PC-9 (cell line): ENCODE measurements at regions not wholly inside any gene's neighbourhood (a gene's known extent, or its start where the extent isn't known, plus 50 kb on each side); places are given as distances from the start of the nearest gene placed in this dataset.

Experiments used
- BruUV-seq: library from RNA; stranded (reverse); fragments of 400-500 nt; replicated peaks from 2 replicates; lab custom pipeline; 2021; lab: Mats Ljungman, UMichigan
- CTCF ChIA-PET: fragments of 300-600 bp; sonication (Branson Sonifier 250); formaldehyde crosslinking; loops from one replicate; lab custom pipeline; 2022; ENCODE audit warnings: antibody characterized with exemption; lab: Charles Lee
- POLR2A ChIA-PET: fragments of 300-600 bp; sonication (Branson Sonifier 250); formaldehyde crosslinking; loops from one replicate; lab custom pipeline; 2022; ENCODE audit warnings: antibody characterized with exemption; ENCODE audit not compliant: unreplicated experiment; lab: Charles Lee
- DNase-seq, 2 experiments: peaks; one replicate each; pipeline versions ENCODE4 v3.0.0 to v3.0.0-alpha.2; 2015 to 2022; ENCODE audit warnings: mixed read lengths in 1 of 2
- H2AFZ ChIP-seq: fragments of 200-600 bp; sonication (generic); 2 replicates; pipeline ENCODE4 v1.8.1; 2017; ENCODE audit warnings: antibody characterized with exemption
- H3F3A ChIP-seq: fragments of 200-600 bp; sonication (generic); 2 replicates; pipeline ENCODE4 v1.8.1; 2017; ENCODE audit warnings: antibody characterized with exemption, mild to moderate bottlenecking, low read depth; ENCODE audit not compliant: insufficient read depth
- H3K27ac ChIP-seq: fragments of 200-600 bp; sonication (generic); 2 replicates; pipeline ENCODE4 v1.6.1; 2016; ENCODE audit warnings: mixed run types
- H3K27me3 ChIP-seq: fragments of 200-600 bp; sonication (generic); 2 replicates; pipeline ENCODE4 v1.6.1; 2016; ENCODE audit warnings: low read depth, mixed run types; ENCODE audit not compliant: insufficient read depth
- H3K36me3 ChIP-seq: fragments of 200-600 bp; sonication (generic); 2 replicates; pipeline ENCODE4 v1.6.1; 2016; ENCODE audit warnings: low read depth, mixed run types
- H3K4me1 ChIP-seq: fragments of 200-600 bp; sonication (generic); replicated peaks from 2 replicates; pipeline ENCODE4 v1.6.1; 2016; ENCODE audit warnings: mixed run types; ENCODE audit not compliant: insufficient read depth
- H3K4me2 ChIP-seq: fragments of 200-600 bp; sonication (generic); 2 replicates; pipeline ENCODE4 v1.6.1; 2017; ENCODE audit warnings: mixed run types
- H3K4me3 ChIP-seq: fragments of 200-600 bp; sonication (generic); 2 replicates; pipeline ENCODE4 v1.6.1; 2016; ENCODE audit warnings: mixed run types
- H3K79me2 ChIP-seq: fragments of 200-600 bp; sonication (generic); 2 replicates; pipeline ENCODE4 v1.6.1; 2017; ENCODE audit warnings: low read depth, mixed run types
- H3K9me2 ChIP-seq: fragments of 200-600 bp; sonication (generic); 2 replicates; pipeline ENCODE4 v1.8.1; 2017; ENCODE audit warnings: mild to moderate bottlenecking; ENCODE audit not compliant: insufficient read depth
- H3K9me3 ChIP-seq: fragments of 200-600 bp; sonication (generic); 2 replicates; pipeline ENCODE4 v1.8.1; 2016; ENCODE audit warnings: low read depth; ENCODE audit not compliant: insufficient read depth
- H4K20me1 ChIP-seq: fragments of 200-600 bp; sonication (generic); 2 replicates; pipeline ENCODE4 v1.8.1; 2017; ENCODE audit not compliant: insufficient read depth
- CTCF ChIP-seq: fragments of 200-600 bp; sonication (generic); conservative IDR thresholded peaks from 2 replicates; pipeline ENCODE4 v1.6.1; 2017; ENCODE audit warnings: mixed run types, antibody characterized with exemption, mild to moderate bottlenecking, moderate library complexity
- EZH2 ChIP-seq: fragments of 200-600 bp; sonication (generic); IDR thresholded peaks from 2 replicates; pipeline ENCODE4 v1.8.0; 2017; ENCODE audit warnings: antibody characterized with exemption, low read depth
- intact Hi-C: fragments of 100-400 bp; cut with micrococcal nuclease; formaldehyde crosslinking; loops from one replicate; pipeline ENCODE4 v1.10.0; 2022; ENCODE audit not compliant: unreplicated experiment

DNA sequence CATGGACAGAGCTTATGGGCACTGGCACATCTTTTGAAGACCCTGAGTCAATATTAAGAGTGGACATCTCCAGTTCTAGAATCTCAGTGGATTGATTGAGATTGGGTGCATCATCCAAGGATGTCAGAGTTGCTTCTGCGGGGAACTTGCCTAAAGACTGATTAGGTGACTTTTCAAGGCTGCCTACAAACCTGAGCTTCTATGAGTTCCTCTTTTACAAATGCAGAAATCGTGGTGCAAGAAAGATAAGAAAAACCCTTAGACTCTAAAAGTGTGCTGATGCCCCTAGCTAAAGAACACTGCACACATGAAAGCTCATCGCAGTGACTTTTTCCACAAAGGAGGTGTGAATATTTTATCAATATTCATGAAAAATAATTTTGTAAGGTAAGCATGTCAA lies 86.8 kb upstream of the NEDD4L start:
- TF ChIP-seq EZH2 (no peak), CTCF (no peak)
- ChIA-PET CTCF (no interaction called here), POLR2A (no interaction called here)

DNA sequence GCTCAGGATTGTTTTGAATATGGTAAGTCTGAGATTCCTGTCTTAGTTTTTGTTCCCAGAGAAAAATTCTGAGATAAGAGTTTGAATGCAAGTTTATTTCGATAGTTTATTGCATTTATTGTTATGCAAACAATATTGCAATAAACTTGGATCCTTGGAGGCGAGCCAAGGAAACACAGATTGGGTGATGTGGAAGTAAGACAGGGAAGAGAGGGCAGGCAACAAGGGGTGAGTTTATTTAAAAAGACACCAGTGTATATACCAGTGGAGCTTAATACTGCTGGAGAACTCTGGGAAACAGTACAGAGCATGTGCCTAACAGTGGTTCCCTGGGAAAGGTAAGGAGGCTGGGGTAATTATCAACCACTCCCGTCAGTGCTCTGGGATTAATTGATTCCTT lies 87.5 kb upstream of the NEDD4L start:
- CTCF ChIA-PET = no interaction called here
- Histone ChIP-seq H4K20me1 (no peaks in the 10 kb centered on the region), H3K9me3 (no peaks in the 10 kb centered on the region), H3K36me3 (no peaks in the 10 kb centered on the region), H3F3A (no peaks in the 10 kb centered on the region), H3K79me2 (no peaks in the 10 kb centered on the region), H3K4me2 (no peak overlapping the region), H2AFZ (no peak overlapping the region), H3K9me2 (no peaks in the 10 kb centered on the region), H3K4me3 (no peak overlapping the region), H3K27ac (no peak overlapping the region), H3K27me3 (no peaks in the 10 kb centered on the region), H3K4me1 (no peaks in the 10 kb centered on the region)
- no peak for TF ChIP-seq EZH2
- no peak for TF ChIP-seq CTCF
- POLR2A ChIA-PET = no interaction called here
- BruUV-seq = no TSS peak
- intact Hi-C loops = loop anchor here (5.0 kb wide), 1 partner anchor 86 kb away; the partner anchor contains the start of gene NEDD4L
- DNase-seq = no peak

More for the DNA sequence above, 86.8 kb upstream of the NEDD4L start:
- H4K20me1 ChIP-seq = no peaks in the 10 kb centered on the region
- H3K36me3 ChIP-seq = no peaks in the 10 kb centered on the region
- H3K9me2 ChIP-seq = no peaks in the 10 kb centered on the region
- intact Hi-C loops = loop anchor here (5.0 kb wide), 1 partner anchor 85 kb away; the partner anchor contains the start of gene NEDD4L
- no peak for DNase-seq
- no peaks in the 10 kb centered on the region for H3K27me3 ChIP-seq
- no peak overlapping the region for H3K4me3 ChIP-seq
- no TSS peak for BruUV-seq
- no peaks in the 10 kb centered on the region for H3K4me1 ChIP-seq
- no peaks in the 10 kb centered on the region for H3F3A ChIP-seq
- H2AFZ ChIP-seq = no peak overlapping the region
- H3K9me3 ChIP-seq = no peaks in the 10 kb centered on the region
- H3K79me2 ChIP-seq = no peaks in the 10 kb centered on the region
- no peak overlapping the region for H3K27ac ChIP-seq
- no peak overlapping the region for H3K4me2 ChIP-seq

- H2AFZ ChIP-seq = no peak overlapping the region
- H3K36me3 ChIP-seq = no peaks in the 10 kb centered on the region
- no peaks in the 10 kb centered on the region for H3K27me3 ChIP-seq
- H3K79me2 ChIP-seq = no peaks in the 10 kb centered on the region
- H4K20me1 ChIP-seq = no peaks in the 10 kb centered on the region
- H3K27ac ChIP-seq = no peak overlapping the region
- intact Hi-C loops = loop anchor here (5.0 kb wide), 1 partner anchor 87 kb away; the partner anchor contains the start of gene NEDD4L
- TF ChIP-seq CTCF (no peak), EZH2 (no peak)
- peak in 1 of 2 experiments; percentile 38 for DNase-seq
- no peak overlapping the region for H3K4me2 ChIP-seq
- no peaks in the 10 kb centered on the region for H3K9me2 ChIP-seq
- no peaks in the 10 kb centered on the region for H3K4me1 ChIP-seq
- no peak overlapping the region for H3K4me3 ChIP-seq
- ChIA-PET CTCF (no interaction called here), POLR2A (no interaction called here)
- no peaks in the 10 kb centered on the region for H3F3A ChIP-seq
- BruUV-seq = no TSS peak
- H3K9me3 ChIP-seq = no peaks in the 10 kb centered on the region
Observed at GRCh38 chr18:57954935-57955334, 89.1 kb upstream of the NEDD4L start.
